GM23338 (cell line): ENCODE measurements at regions not wholly inside any gene's neighbourhood (a gene's known extent, or its start where the extent isn't known, plus 50 kb on each side); places are given as distances from the start of the nearest gene placed in this dataset.
"Not testable (repeated sequence)": the region's sequence is repeated elsewhere in the genome, so short reads cannot be mapped to it uniquely, and the experiment has no call there.

Source experiments
- ATAC-seq: fragments of 200-7000 bp; cut with Tn5 transposase; 3 replicates; pipeline ENCODE4 v1.9.1; 2020
- DNase-seq: peaks from one replicate; pipeline ENCODE4 v3.0.0-alpha.2; 2015; ENCODE audit warnings: low spot score
- H2AFZ ChIP-seq: fragments of 200-600 bp; sonication (generic); 2 replicates; pipeline ENCODE4 v1.8.0; 2016; ENCODE audit warnings: antibody characterized with exemption, mild to moderate bottlenecking, moderate library complexity
- H3F3A ChIP-seq: fragments of 200-600 bp; sonication (generic); replicated peaks from 2 replicates; pipeline ENCODE4 v1.8.0; 2017; ENCODE audit warnings: antibody characterized with exemption, mixed run types, low read depth
- H3K27ac ChIP-seq: fragments of 200-600 bp; sonication (generic); 2 replicates; pipeline ENCODE4 v1.6.1; 2016; ENCODE audit warnings: low read depth
- H3K27me3 ChIP-seq: fragments of 200-600 bp; sonication (generic); 2 replicates; pipeline ENCODE4 v1.8.0; 2016; ENCODE audit warnings: mild to moderate bottlenecking, mixed run types, moderate library complexity; ENCODE audit not compliant: insufficient read depth
- H3K36me3 ChIP-seq: fragments of 200-600 bp; sonication (generic); 2 replicates; pipeline ENCODE4 v1.8.0; 2016; ENCODE audit warnings: mild to moderate bottlenecking; ENCODE audit not compliant: insufficient read depth
- H3K4me1 ChIP-seq: fragments of 200-600 bp; sonication (generic); 2 replicates; pipeline ENCODE4 v1.8.0; 2016; ENCODE audit warnings: mild to moderate bottlenecking, moderate library complexity; ENCODE audit not compliant: insufficient read depth
- H3K4me2 ChIP-seq: fragments of 200-600 bp; sonication (generic); 2 replicates; pipeline ENCODE4 v1.7.1; 2017; ENCODE audit warnings: mixed run types
- H3K4me3 ChIP-seq: fragments of 200-600 bp; sonication (generic); 2 replicates; pipeline ENCODE4 v1.6.1; 2016; ENCODE audit warnings: mixed run types
- H3K79me2 ChIP-seq: fragments of 200-600 bp; sonication (generic); replicated peaks from 2 replicates; pipeline ENCODE4 v1.8.0; 2017; ENCODE audit warnings: mild to moderate bottlenecking; ENCODE audit not compliant: insufficient read depth
- H3K9me2 ChIP-seq: fragments of 200-600 bp; sonication (generic); 2 replicates; pipeline ENCODE4 v1.8.0; 2017; ENCODE audit not compliant: insufficient read depth
- H4K20me1 ChIP-seq: fragments of 200-600 bp; sonication (generic); replicated peaks from 2 replicates; pipeline ENCODE4 v1.8.0; 2017; ENCODE audit warnings: mild to moderate bottlenecking; ENCODE audit not compliant: insufficient read depth
- H3K27ac Mint-ChIP-seq: 2 replicates; pipeline ENCODE4 v1.8.0; 2020; ENCODE audit warnings: inconsistent platforms, mild to moderate bottlenecking, moderate library complexity, mixed read lengths
- H3K27me3 Mint-ChIP-seq: 3 replicates; pipeline ENCODE4 v1.8.0; 2022; ENCODE audit warnings: low read depth, mild to moderate bottlenecking, moderate library complexity, mixed read lengths, inconsistent platforms; ENCODE audit not compliant: insufficient read depth, poor library complexity
- H3K36me3 Mint-ChIP-seq: 3 replicates; pipeline ENCODE4 v1.8.0; 2021; ENCODE audit warnings: low read depth, mild to moderate bottlenecking, inconsistent platforms, moderate library complexity, mixed read lengths
- H3K4me1 Mint-ChIP-seq: 3 replicates; pipeline ENCODE4 v1.8.0; 2020; ENCODE audit warnings: mild to moderate bottlenecking, inconsistent platforms, mixed read lengths
- H3K4me3 Mint-ChIP-seq: 3 replicates; pipeline ENCODE4 v1.8.0; 2021; ENCODE audit warnings: moderate library complexity, mild to moderate bottlenecking, inconsistent platforms, mixed read lengths
- H3K9me3 Mint-ChIP-seq: 3 replicates; pipeline ENCODE4 v1.8.0; 2020; ENCODE audit warnings: moderate library complexity, mild to moderate bottlenecking, inconsistent platforms, mixed read lengths
- CREB1 ChIP-seq: fragments of 250-450 bp; sonication (Bioruptor Pico); IDR thresholded peaks from 2 replicates; pipeline ENCODE4 v1.5.0; 2020; ENCODE audit warnings: low read depth, mild to moderate bottlenecking, moderate library complexity
- CTCF ChIP-seq, 2 experiments: fragments of 200-600 bp in 1 of 2; sonication (generic) in 1 of 2; conservative IDR thresholded peaks; 2 replicates each; pipeline versions ENCODE4 v1.5.1 to v1.6.1; 2016 to 2017; ENCODE audit warnings: antibody characterized with exemption in 2 of 2, low read depth in 2 of 2, mild to moderate bottlenecking in 2 of 2, moderate library complexity in 1 of 2
- EZH2 ChIP-seq: fragments of 200-600 bp; sonication (generic); IDR thresholded peaks from one replicate; pipeline ENCODE4 v1.8.0; 2017; ENCODE audit warnings: antibody characterized with exemption, mild to moderate bottlenecking, low read depth; ENCODE audit not compliant: unreplicated experiment
- EZH2phosphoT487 ChIP-seq: fragments of 200-600 bp; sonication (generic); IDR thresholded peaks from one replicate; pipeline ENCODE4 v1.8.1; 2018; ENCODE audit warnings: antibody characterized with exemption; ENCODE audit not compliant: unreplicated experiment
- JUNB ChIP-seq: IDR thresholded peaks from one replicate; pipeline ENCODE4 v1.6.1; 2016; ENCODE audit warnings: antibody characterized with exemption; ENCODE audit not compliant: unreplicated experiment
- NANOG ChIP-seq: IDR thresholded peaks from 2 replicates; pipeline ENCODE4 v1.6.1; 2016; ENCODE audit warnings: antibody characterized with exemption, borderline replicate concordance
- POLR2AphosphoS5 ChIP-seq: IDR thresholded peaks from 2 replicates; pipeline ENCODE4 v1.6.1; 2016; ENCODE audit warnings: antibody characterized with exemption, low read depth
- STAT1 ChIP-seq: IDR thresholded peaks from one replicate; pipeline ENCODE4 v1.6.1; 2016; ENCODE audit warnings: antibody characterized with exemption; ENCODE audit not compliant: unreplicated experiment
- ZNF114 ChIP-seq: fragments of 250-450 bp; sonication (Bioruptor Pico); IDR thresholded peaks from 2 replicates; pipeline ENCODE4 v1.5.0; 2020; ENCODE audit warnings: mild to moderate bottlenecking, moderate library complexity
- ZNF331 ChIP-seq: fragments of 250-450 bp; sonication (Bioruptor Pico); IDR thresholded peaks from 2 replicates; pipeline ENCODE4 v1.5.0; 2020; ENCODE audit warnings: low read depth, mild to moderate bottlenecking, moderate library complexity
- ZNF462 ChIP-seq: fragments of 250-450 bp; sonication (Bioruptor Pico); IDR thresholded peaks from 2 replicates; pipeline ENCODE4 v1.5.0; 2020; ENCODE audit warnings: mild to moderate bottlenecking, moderate library complexity
- TF ChIP-seq, protein P1 (sequence below): IDR thresholded peaks from one replicate; pipeline ENCODE4 v1.6.1; 2018; ENCODE audit warnings: antibody characterized with exemption; ENCODE audit not compliant: unreplicated experiment
- TF ChIP-seq, protein P2 (sequence below): IDR thresholded peaks from 2 replicates; pipeline ENCODE4 v1.6.1; 2016; ENCODE audit warnings: antibody characterized with exemption

GRCh38 chr1:30659702-30660101 is 63.7 kb downstream of the MATN1 start:
- no peaks in the 10 kb centered on the region for H4K20me1 ChIP-seq
- H3K4me1 ChIP-seq, result no peaks in the 10 kb centered on the region; the same call in 1 of the 2 replicates
- H3K27ac ChIP-seq, result no peak overlapping the region
- H3K4me3 ChIP-seq, result no peak overlapping the region
- H3K79me2 ChIP-seq, result no peaks in the 10 kb centered on the region
- no peaks in the 10 kb centered on the region for H3F3A ChIP-seq
- H3K4me3 Mint-ChIP-seq, result no peak overlapping the region
- H3K4me1 Mint-ChIP-seq, result peaks cover 17% of the 10 kb centered on the region
- no peaks in the 10 kb centered on the region for H3K36me3 ChIP-seq
- DNase-seq (no peak), ATAC-seq (no peak)
- no peaks in the 10 kb centered on the region for H3K9me2 ChIP-seq
- no peak overlapping the region for H3K27ac Mint-ChIP-seq
- peaks cover 9% of the 10 kb centered on the region for H3K27me3 Mint-ChIP-seq
- no peaks in the 10 kb centered on the region for H3K27me3 ChIP-seq
- no peak for TF ChIP-seq ZNF331 (CRISPR knock-in tag)
- TF ChIP-seq POLR2AphosphoS5, result no peak
- no peak for TF ChIP-seq ZNF462 (CRISPR knock-in tag)
- no peak for TF ChIP-seq CTCF (conservative IDR thresholded peaks at IDR 0.05; ENCODE audit: low read depth in 2 of 2)
- no peak for TF ChIP-seq JUNB
- no peak for TF ChIP-seq EZH2
- TF ChIP-seq, protein P1, sequence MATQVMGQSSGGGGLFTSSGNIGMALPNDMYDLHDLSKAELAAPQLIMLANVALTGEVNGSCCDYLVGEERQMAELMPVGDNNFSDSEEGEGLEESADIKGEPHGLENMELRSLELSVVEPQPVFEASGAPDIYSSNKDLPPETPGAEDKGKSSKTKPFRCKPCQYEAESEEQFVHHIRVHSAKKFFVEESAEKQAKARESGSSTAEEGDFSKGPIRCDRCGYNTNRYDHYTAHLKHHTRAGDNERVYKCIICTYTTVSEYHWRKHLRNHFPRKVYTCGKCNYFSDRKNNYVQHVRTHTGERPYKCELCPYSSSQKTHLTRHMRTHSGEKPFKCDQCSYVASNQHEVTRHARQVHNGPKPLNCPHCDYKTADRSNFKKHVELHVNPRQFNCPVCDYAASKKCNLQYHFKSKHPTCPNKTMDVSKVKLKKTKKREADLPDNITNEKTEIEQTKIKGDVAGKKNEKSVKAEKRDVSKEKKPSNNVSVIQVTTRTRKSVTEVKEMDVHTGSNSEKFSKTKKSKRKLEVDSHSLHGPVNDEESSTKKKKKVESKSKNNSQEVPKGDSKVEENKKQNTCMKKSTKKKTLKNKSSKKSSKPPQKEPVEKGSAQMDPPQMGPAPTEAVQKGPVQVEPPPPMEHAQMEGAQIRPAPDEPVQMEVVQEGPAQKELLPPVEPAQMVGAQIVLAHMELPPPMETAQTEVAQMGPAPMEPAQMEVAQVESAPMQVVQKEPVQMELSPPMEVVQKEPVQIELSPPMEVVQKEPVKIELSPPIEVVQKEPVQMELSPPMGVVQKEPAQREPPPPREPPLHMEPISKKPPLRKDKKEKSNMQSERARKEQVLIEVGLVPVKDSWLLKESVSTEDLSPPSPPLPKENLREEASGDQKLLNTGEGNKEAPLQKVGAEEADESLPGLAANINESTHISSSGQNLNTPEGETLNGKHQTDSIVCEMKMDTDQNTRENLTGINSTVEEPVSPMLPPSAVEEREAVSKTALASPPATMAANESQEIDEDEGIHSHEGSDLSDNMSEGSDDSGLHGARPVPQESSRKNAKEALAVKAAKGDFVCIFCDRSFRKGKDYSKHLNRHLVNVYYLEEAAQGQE, result no peak
- TF ChIP-seq STAT1, result no peak
- no peak for TF ChIP-seq ZNF114 (CRISPR knock-in tag)
- TF ChIP-seq CREB1, result no peak
- TF ChIP-seq, protein P2, sequence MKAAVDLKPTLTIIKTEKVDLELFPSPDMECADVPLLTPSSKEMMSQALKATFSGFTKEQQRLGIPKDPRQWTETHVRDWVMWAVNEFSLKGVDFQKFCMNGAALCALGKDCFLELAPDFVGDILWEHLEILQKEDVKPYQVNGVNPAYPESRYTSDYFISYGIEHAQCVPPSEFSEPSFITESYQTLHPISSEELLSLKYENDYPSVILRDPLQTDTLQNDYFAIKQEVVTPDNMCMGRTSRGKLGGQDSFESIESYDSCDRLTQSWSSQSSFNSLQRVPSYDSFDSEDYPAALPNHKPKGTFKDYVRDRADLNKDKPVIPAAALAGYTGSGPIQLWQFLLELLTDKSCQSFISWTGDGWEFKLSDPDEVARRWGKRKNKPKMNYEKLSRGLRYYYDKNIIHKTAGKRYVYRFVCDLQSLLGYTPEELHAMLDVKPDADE, result no peak
- TF ChIP-seq NANOG, result no peak
- TF ChIP-seq EZH2phosphoT487, result no peak
- H3K4me2 ChIP-seq, result no peak overlapping the region
- H2AFZ ChIP-seq, result no peak overlapping the region
- H3K36me3 Mint-ChIP-seq, result peaks cover 2% of the 10 kb centered on the region; the same call in 1 of the 3 replicates
- H3K9me3 Mint-ChIP-seq, result peaks cover 11% of the 10 kb centered on the region

GRCh38 chr1:30658375-30658774 is 65.0 kb downstream of the MATN1 start:
- H3K27ac ChIP-seq, H3K4me1 ChIP-seq, H3F3A ChIP-seq, H3K27me3 Mint-ChIP-seq, H3K27me3 ChIP-seq, H3K36me3 ChIP-seq, H3K9me2 ChIP-seq, H3K79me2 ChIP-seq, H3K36me3 Mint-ChIP-seq, H4K20me1 ChIP-seq, H3K27ac Mint-ChIP-seq, H3K4me3 ChIP-seq, DNase-seq, H2AFZ ChIP-seq, H3K4me3 Mint-ChIP-seq, H3K4me2 ChIP-seq, ATAC-seq: not testable (repeated sequence)
- Mint-ChIP-seq H3K4me1 (peaks cover 16% of the 10 kb centered on the region), H3K9me3 (peaks cover 18% of the 10 kb centered on the region)
